A673 (cell line): ENCODE measurements at regions not wholly inside any gene's neighbourhood (a gene's known extent, or its start where the extent isn't known, plus 50 kb on each side); places are given as distances from the start of the nearest gene placed in this dataset.

Source experiments
- EZH2 ChIP-seq: fragments of 200-600 bp; sonication (generic); IDR thresholded peaks from 2 replicates; pipeline ENCODE4 v1.6.1; 2017; ENCODE audit warnings: borderline replicate concordance, low read depth, mild to moderate bottlenecking, mixed read lengths, antibody characterized with exemption, low read length; ENCODE audit not compliant: poor library complexity, severe bottlenecking
- TF ChIP-seq, protein P1 (sequence below): fragments of 300-800, 200-600 bp; sonication (generic); conservative IDR thresholded peaks from 2 replicates; pipeline ENCODE4 v1.5.1; 2017; ENCODE audit warnings: low read depth, mild to moderate bottlenecking, antibody characterized with exemption, low read length, moderate library complexity, mixed read lengths

DNA sequence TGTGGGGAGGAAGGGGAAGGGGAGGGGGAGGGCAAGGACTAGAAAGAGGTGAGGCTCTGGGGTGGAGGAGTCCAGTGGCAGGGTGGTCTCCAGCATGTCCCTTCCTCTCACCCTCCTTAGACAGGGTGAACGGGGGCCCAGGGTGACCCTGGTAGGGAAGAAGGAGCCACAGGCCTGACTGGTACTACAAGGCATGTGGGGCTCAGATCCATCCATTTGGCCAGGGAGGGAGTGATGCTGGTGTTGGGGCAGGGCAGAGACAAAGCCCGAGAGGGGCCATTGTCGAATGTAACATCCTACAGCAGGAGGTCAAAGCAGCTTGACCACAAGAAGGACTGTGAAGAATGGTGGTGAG, 69.0 kb upstream of the SHISAL1 start:
- TF ChIP-seq, protein P1, sequence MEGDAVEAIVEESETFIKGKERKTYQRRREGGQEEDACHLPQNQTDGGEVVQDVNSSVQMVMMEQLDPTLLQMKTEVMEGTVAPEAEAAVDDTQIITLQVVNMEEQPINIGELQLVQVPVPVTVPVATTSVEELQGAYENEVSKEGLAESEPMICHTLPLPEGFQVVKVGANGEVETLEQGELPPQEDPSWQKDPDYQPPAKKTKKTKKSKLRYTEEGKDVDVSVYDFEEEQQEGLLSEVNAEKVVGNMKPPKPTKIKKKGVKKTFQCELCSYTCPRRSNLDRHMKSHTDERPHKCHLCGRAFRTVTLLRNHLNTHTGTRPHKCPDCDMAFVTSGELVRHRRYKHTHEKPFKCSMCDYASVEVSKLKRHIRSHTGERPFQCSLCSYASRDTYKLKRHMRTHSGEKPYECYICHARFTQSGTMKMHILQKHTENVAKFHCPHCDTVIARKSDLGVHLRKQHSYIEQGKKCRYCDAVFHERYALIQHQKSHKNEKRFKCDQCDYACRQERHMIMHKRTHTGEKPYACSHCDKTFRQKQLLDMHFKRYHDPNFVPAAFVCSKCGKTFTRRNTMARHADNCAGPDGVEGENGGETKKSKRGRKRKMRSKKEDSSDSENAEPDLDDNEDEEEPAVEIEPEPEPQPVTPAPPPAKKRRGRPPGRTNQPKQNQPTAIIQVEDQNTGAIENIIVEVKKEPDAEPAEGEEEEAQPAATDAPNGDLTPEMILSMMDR, result no peak
- no peak for TF ChIP-seq EZH2
